ENCODE measurements at regions not wholly inside any gene's neighbourhood (a gene's known extent, or its start where the extent isn't known, plus 50 kb on each side); places are given as distances from the start of the nearest gene placed in this dataset.

GRCh38 chr5:88524941-88525340, 256.3 kb upstream of the TMEM161B start:
- Histone ChIP-seq H3K27me3 (replicated peaks; ENCODE audit: control insufficient read depth, insufficient read depth, low read length) (no peaks in the 10 kb centered on the region), H3K4me3 (replicated peaks; ENCODE audit: low read depth, low read length) (no peak overlapping the region), H3K36me3 (ENCODE audit: control insufficient read depth, insufficient read depth, low read length) (no peaks in the 10 kb centered on the region)
- no peak for TF ChIP-seq CTCF (IDR thresholded peaks at IDR 0.05; ENCODE audit: insufficient read depth, low read length, poor library complexity, severe bottlenecking)
- DNase-seq (ENCODE audit: extremely low read depth, insufficient read length): no peak

GRCh38 chr5:88519066-88519465, 250.4 kb upstream of the TMEM161B start:
- TF ChIP-seq CTCF (IDR thresholded peaks at IDR 0.05; ENCODE audit: insufficient read depth, low read length, poor library complexity, severe bottlenecking): no peak
- Histone ChIP-seq H3K4me3 (replicated peaks; ENCODE audit: low read depth, low read length) (no peak overlapping the region), H3K36me3 (ENCODE audit: control insufficient read depth, insufficient read depth, low read length) (no peaks in the 10 kb centered on the region), H3K27me3 (replicated peaks; ENCODE audit: control insufficient read depth, insufficient read depth, low read length) (no peaks in the 10 kb centered on the region)
- DNase-seq (ENCODE audit: extremely low read depth, insufficient read length): no peak

GRCh38 chr5:88518131-88519016, 249.7 kb upstream of the TMEM161B start:
- Histone ChIP-seq H3K36me3 (ENCODE audit: control insufficient read depth, insufficient read depth, low read length) (no peaks in the 10 kb centered on the region), H3K4me3 (replicated peaks; ENCODE audit: low read depth, low read length) (no peak overlapping the region), H3K27me3 (replicated peaks; ENCODE audit: control insufficient read depth, insufficient read depth, low read length) (no peaks in the 10 kb centered on the region)
- TF ChIP-seq CTCF (IDR thresholded peaks at IDR 0.05; ENCODE audit: insufficient read depth, low read length, poor library complexity, severe bottlenecking): no peak
- no peak for DNase-seq (ENCODE audit: extremely low read depth, insufficient read length)

- H3K4me3 ChIP-seq (replicated peaks; ENCODE audit: low read depth, low read length): no peak overlapping the region
- no peak for TF ChIP-seq CTCF (IDR thresholded peaks at IDR 0.05; ENCODE audit: insufficient read depth, low read length, poor library complexity, severe bottlenecking)
- H3K27me3 ChIP-seq (replicated peaks; ENCODE audit: control insufficient read depth, insufficient read depth, low read length): no peaks in the 10 kb centered on the region
- DNase-seq (ENCODE audit: extremely low read depth, insufficient read length): no peak
- no peaks in the 10 kb centered on the region for H3K36me3 ChIP-seq (ENCODE audit: control insufficient read depth, insufficient read depth, low read length)
These were observed 247.5 kb upstream of the TMEM161B start for GRCh38 chr5:88515881-88516819.

GRCh38 chr5:88515068-88515467, 246.4 kb upstream of the TMEM161B start:
- DNase-seq (ENCODE audit: extremely low read depth, insufficient read length): no peak
- H3K36me3 ChIP-seq (ENCODE audit: control insufficient read depth, insufficient read depth, low read length): no peaks in the 10 kb centered on the region
- H3K4me3 ChIP-seq (replicated peaks; ENCODE audit: low read depth, low read length): no peak overlapping the region
- H3K27me3 ChIP-seq (replicated peaks; ENCODE audit: control insufficient read depth, insufficient read depth, low read length): no peaks in the 10 kb centered on the region
- TF ChIP-seq CTCF (IDR thresholded peaks at IDR 0.05; ENCODE audit: insufficient read depth, low read length, poor library complexity, severe bottlenecking): no peak

Data from GM06990 (cell line).